NCI-H446 (cell line): ENCODE measurements at regions not wholly inside any gene's neighbourhood (a gene's known extent, or its start where the extent isn't known, plus 50 kb on each side); places are given as distances from the start of the nearest gene placed in this dataset.
A peak's percentile ranks its signal among the peaks of the same experiment; 100 is the strongest.
"Not testable (repeated sequence)": the region's sequence is repeated elsewhere in the genome, so short reads cannot be mapped to it uniquely, and the experiment has no call there.

Experiments used
- DNase-seq, 2 experiments: peaks; one replicate each; lab custom pipeline; 2025; lab: John Stamatoyannopoulos, UW

GRCh38 chr14:81584495-81584894 is 50.8 kb upstream of the SEL1L start:
- no peak for DNase-seq

GRCh38 chr14:81589381-81590065 is 55.9 kb upstream of the SEL1L start:
- no peak for DNase-seq

GRCh38 chr14:81591266-81591665 is 57.6 kb upstream of the SEL1L start:
- DNase-seq = no peak

GRCh38 chr14:81594012-81594411 is 60.4 kb upstream of the SEL1L start:
- DNase-seq = peak; percentile 10 to 64

GRCh38 chr14:81605660-81606059 is 72.0 kb upstream of the SEL1L start:
- no peak for DNase-seq

GRCh38 chr14:81613341-81614045 is 79.8 kb upstream of the SEL1L start:
- DNase-seq = no peak

- DNase-seq = not testable (repeated sequence)
Measured at GRCh38 chr14:81614302-81614701, 80.6 kb upstream of the SEL1L start.

GRCh38 chr14:81618695-81619094 is 85.0 kb upstream of the SEL1L start:
- DNase-seq = no peak

- DNase-seq = no peak
Measured at GRCh38 chr14:81619816-81620215, 86.2 kb upstream of the SEL1L start.

- DNase-seq = not testable (repeated sequence)
Measured at GRCh38 chr14:81623771-81624396, 90.2 kb upstream of the SEL1L start.

GRCh38 chr14:81625343-81625742 is 91.7 kb upstream of the SEL1L start:
- DNase-seq = peak; percentile 5 to 55

GRCh38 chr14:81632157-81632556 is 98.5 kb upstream of the SEL1L start:
- no peak for DNase-seq

GRCh38 chr14:81633496-81633895 is 99.8 kb upstream of the SEL1L start:
- DNase-seq = no peak

GRCh38 chr14:81637639-81638038 is 104.0 kb upstream of the SEL1L start:
- no peak for DNase-seq

GRCh38 chr14:81638656-81639280 is 105.1 kb upstream of the SEL1L start:
- no peak for DNase-seq

- DNase-seq = no peak
Measured at GRCh38 chr14:81653626-81654025, 120.0 kb upstream of the SEL1L start.

GRCh38 chr14:81655423-81656314 is 122.0 kb upstream of the SEL1L start:
- no peak for DNase-seq

- no peak for DNase-seq
Measured at GRCh38 chr14:81656811-81657210, 123.2 kb upstream of the SEL1L start.

- no peak for DNase-seq
Measured at GRCh38 chr14:81662066-81662465, 128.4 kb upstream of the SEL1L start.

- DNase-seq = no peak
Measured at GRCh38 chr14:81662570-81663197, 129.0 kb upstream of the SEL1L start.

GRCh38 chr14:81668626-81669274 is 135.1 kb upstream of the SEL1L start:
- DNase-seq = no peak
